ENCODE measurements at regions not wholly inside any gene's neighbourhood (a gene's known extent, or its start where the extent isn't known, plus 50 kb on each side); places are given as distances from the start of the nearest gene placed in this dataset.

GRCh38 chr2:168338803-168339437 is 91.5 kb upstream of the STK39 start:
- DNase-seq (ENCODE audit: low spot score), result no peak
- Mint-ChIP-seq H3K36me3 (ENCODE audit: low read depth, unreplicated experiment) (no peaks in the 10 kb centered on the region), H3K4me3 (ENCODE audit: unreplicated experiment) (no peak overlapping the region), H3K27me3 (ENCODE audit: unreplicated experiment) (no peaks in the 10 kb centered on the region), H3K9me3 (ENCODE audit: unreplicated experiment) (no peaks in the 10 kb centered on the region), H3K4me1 (ENCODE audit: unreplicated experiment) (no peaks in the 10 kb centered on the region), H3K27ac (ENCODE audit: unreplicated experiment) (no peak overlapping the region)
- no peak for TF ChIP-seq CTCF (IDR thresholded peaks at IDR 0.05; ENCODE audit: unreplicated experiment)

- H3K4me1 Mint-ChIP-seq (ENCODE audit: unreplicated experiment), result no peaks in the 10 kb centered on the region
- TF ChIP-seq CTCF (IDR thresholded peaks at IDR 0.05; ENCODE audit: unreplicated experiment), result no peak
- no peaks in the 10 kb centered on the region for H3K27me3 Mint-ChIP-seq (ENCODE audit: unreplicated experiment)
Measured at GRCh38 chr2:168340931-168341330, 93.5 kb upstream of the STK39 start.

GRCh38 chr2:168343586-168343985 is 96.2 kb upstream of the STK39 start:
- H3K9me3 Mint-ChIP-seq (ENCODE audit: unreplicated experiment), result peaks cover 5% of the 10 kb centered on the region
- H3K27ac Mint-ChIP-seq (ENCODE audit: unreplicated experiment), result no peak overlapping the region
- no peak for DNase-seq (ENCODE audit: low spot score)
- no peak overlapping the region for H3K4me3 Mint-ChIP-seq (ENCODE audit: unreplicated experiment)
- no peaks in the 10 kb centered on the region for H3K27me3 Mint-ChIP-seq (ENCODE audit: unreplicated experiment)
- TF ChIP-seq CTCF (IDR thresholded peaks at IDR 0.05; ENCODE audit: unreplicated experiment), result no peak
- no peaks in the 10 kb centered on the region for H3K36me3 Mint-ChIP-seq (ENCODE audit: low read depth, unreplicated experiment)
- peaks cover 11% of the 10 kb centered on the region for H3K4me1 Mint-ChIP-seq (ENCODE audit: unreplicated experiment)

More at GRCh38 chr2:168340931-168341330, 93.5 kb upstream of the STK39 start:
- no peaks in the 10 kb centered on the region for H3K36me3 Mint-ChIP-seq (ENCODE audit: low read depth, unreplicated experiment)
- no peak for DNase-seq (ENCODE audit: low spot score)
- H3K9me3 Mint-ChIP-seq (ENCODE audit: unreplicated experiment), result no peaks in the 10 kb centered on the region
- no peak overlapping the region for H3K4me3 Mint-ChIP-seq (ENCODE audit: unreplicated experiment)
- H3K27ac Mint-ChIP-seq (ENCODE audit: unreplicated experiment), result no peak overlapping the region

GRCh38 chr2:168344706-168345105 is 97.3 kb upstream of the STK39 start:
- Mint-ChIP-seq H3K27ac (ENCODE audit: unreplicated experiment) (no peak overlapping the region), H3K27me3 (ENCODE audit: unreplicated experiment) (no peaks in the 10 kb centered on the region), H3K36me3 (ENCODE audit: low read depth, unreplicated experiment) (no peaks in the 10 kb centered on the region), H3K4me3 (ENCODE audit: unreplicated experiment) (no peak overlapping the region), H3K4me1 (ENCODE audit: unreplicated experiment) (peaks cover 11% of the 10 kb centered on the region), H3K9me3 (ENCODE audit: unreplicated experiment) (peaks cover 5% of the 10 kb centered on the region)
- no peak for TF ChIP-seq CTCF (IDR thresholded peaks at IDR 0.05; ENCODE audit: unreplicated experiment)
- no peak for DNase-seq (ENCODE audit: low spot score)

GRCh38 chr2:168345601-168346000 is 98.2 kb upstream of the STK39 start:
- H3K36me3 Mint-ChIP-seq (ENCODE audit: low read depth, unreplicated experiment), result no peaks in the 10 kb centered on the region
- no peak overlapping the region for H3K27ac Mint-ChIP-seq (ENCODE audit: unreplicated experiment)
- no peak overlapping the region for H3K4me3 Mint-ChIP-seq (ENCODE audit: unreplicated experiment)
- H3K4me1 Mint-ChIP-seq (ENCODE audit: unreplicated experiment), result peaks cover 13% of the 10 kb centered on the region
- peaks cover 5% of the 10 kb centered on the region for H3K9me3 Mint-ChIP-seq (ENCODE audit: unreplicated experiment)
- no peaks in the 10 kb centered on the region for H3K27me3 Mint-ChIP-seq (ENCODE audit: unreplicated experiment)
- no peak for TF ChIP-seq CTCF (IDR thresholded peaks at IDR 0.05; ENCODE audit: unreplicated experiment)
- no peak for DNase-seq (ENCODE audit: low spot score)
